ENCODE measurements at regions not wholly inside any gene's neighbourhood (a gene's known extent, or its start where the extent isn't known, plus 50 kb on each side); places are given as distances from the start of the nearest gene placed in this dataset.

DNA sequence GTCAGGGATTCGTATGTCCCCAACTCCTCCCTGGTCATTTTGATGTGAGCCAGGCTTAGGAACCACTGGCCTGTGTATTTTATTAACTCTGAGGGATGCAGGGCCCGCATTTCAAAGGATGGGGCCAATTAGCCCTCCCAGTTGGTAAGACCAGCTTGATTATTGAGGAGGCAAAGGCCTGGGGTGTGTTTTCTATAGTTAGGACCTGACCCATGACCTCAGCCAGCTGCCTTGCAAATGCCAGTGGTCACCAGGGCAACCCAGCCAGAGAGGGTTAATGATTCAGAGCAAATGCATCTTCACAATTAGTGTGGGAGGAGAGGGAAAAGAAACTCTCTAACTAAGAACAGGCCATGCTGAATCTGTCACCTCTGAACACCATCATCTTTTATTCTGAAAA is 835.4 kb downstream of the MAFB start:
- no peak for DNase-seq

DNA sequence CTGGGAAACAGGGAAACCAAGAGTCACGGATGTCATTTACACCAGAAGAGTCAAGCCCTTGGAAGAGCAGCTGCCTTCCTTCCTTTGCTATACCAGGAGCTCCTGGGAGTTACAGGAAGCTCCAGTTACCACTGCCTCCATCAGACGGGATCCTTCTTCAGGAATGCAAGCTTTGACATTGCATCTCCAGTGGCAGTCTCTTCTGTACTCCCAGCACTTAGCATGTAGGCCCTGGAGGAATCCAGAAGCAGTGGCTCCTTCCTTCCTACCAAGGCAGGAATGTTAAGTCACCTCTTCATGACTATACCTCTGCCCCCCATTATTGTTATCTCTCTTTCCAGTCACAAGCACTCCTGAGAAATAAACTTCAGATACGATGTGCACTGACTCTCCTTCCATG is 836.0 kb downstream of the MAFB start:
- DNase-seq = no peak

DNA sequence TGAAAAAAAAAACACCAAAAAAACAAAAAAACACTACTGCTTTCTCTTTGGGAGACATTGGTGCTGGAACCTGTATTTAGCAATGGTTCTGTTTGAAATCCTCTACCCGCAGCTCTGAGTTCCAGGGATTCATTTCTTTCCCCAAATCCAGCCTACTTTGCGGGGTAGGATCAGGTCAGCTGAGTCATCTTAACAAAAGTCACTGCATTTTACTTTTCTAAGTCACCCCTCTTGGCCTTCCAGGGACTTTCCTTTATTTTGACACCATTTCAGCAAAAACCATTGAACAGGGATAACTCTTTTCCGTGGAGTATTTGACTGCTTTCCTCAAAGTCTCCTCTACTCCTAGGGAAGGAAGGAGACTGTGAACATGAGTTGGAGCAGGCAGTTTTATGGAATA is 837.6 kb downstream of the MAFB start:
- no peak for DNase-seq

DNA sequence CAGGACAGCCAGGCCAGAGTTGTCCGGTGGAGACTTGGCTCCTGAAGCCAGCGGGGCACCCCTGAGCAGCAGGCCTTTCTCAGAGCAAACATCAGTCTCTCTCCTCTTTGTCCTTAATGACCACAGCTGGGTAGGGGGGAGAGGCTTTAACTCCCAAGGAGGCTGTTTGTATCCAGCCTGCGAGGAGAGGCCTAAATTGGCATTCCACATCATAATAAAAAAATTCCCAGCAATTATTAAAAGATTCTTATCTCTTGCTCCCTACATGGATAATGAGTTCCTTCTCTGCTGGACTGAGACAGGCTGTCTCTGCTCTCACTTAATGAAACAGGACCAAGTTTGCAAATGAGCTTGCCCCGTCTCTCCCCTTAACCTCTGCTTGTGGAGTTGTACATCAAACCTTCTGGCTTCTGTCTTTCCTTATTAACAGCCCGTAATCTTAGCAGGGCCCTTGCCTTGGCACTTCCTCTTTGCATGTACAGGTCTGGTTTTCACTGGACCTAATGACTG is 838.2 kb downstream of the MAFB start:
- DNase-seq = no peak

DNA sequence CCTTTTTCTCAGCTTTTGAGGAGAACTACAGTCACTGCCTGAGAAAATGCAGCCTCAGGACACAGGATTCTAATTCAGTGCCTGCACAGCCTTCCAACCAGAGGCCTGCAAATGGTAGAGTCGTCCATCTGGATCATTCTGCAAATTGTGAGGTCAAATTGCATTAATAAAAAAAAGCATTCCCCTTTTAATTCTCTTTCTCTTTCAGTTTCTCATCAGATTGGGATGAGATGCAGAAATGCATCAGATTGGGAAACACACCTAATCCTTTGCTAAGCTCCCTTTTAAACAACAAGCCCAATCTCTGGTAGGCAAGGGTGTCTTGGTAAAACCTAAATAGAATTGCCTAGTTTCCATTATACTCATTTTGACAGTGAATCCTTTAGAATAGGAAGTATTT is 838.8 kb downstream of the MAFB start:
- DNase-seq = no peak

DNA sequence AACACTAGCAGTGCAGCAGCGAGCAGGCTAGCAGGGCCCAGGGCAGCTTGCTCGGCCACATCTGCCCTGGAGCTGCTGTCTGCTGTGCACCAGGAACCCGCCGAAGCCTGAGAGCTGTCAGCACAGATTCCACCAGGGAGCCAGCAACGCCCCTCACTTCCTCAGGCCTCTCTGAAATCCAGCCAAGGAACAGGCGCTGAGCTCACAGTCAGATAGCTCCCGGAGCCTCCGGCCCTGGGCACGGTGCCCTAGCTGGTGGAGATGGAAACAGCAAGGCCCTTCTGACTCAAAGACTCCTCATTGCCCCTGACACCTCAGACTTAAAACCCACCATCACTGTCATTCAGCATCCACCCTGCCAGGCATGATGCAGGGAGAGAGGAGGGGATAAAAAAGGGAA is 839.4 kb downstream of the MAFB start:
- no peak for DNase-seq

DNA sequence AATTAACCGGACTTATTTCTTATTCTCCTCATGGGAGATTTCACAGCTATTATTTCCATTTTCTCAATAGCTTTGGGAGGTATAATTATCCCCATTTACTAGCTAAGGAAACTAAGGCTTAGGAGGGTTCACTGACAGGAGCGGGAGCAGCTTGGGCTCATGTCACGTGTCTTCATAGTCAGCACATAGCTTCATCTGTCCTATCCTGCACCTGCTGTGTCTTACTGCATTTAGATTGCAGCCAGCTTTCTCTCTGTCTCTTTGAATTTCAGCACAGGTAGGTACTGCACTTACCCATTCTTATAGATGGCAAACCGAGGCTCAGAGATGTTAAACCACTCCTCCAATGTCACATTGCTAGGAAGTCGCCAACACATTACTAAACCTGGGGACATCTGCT is 839.9 kb downstream of the MAFB start:
- DNase-seq = no peak

DNA sequence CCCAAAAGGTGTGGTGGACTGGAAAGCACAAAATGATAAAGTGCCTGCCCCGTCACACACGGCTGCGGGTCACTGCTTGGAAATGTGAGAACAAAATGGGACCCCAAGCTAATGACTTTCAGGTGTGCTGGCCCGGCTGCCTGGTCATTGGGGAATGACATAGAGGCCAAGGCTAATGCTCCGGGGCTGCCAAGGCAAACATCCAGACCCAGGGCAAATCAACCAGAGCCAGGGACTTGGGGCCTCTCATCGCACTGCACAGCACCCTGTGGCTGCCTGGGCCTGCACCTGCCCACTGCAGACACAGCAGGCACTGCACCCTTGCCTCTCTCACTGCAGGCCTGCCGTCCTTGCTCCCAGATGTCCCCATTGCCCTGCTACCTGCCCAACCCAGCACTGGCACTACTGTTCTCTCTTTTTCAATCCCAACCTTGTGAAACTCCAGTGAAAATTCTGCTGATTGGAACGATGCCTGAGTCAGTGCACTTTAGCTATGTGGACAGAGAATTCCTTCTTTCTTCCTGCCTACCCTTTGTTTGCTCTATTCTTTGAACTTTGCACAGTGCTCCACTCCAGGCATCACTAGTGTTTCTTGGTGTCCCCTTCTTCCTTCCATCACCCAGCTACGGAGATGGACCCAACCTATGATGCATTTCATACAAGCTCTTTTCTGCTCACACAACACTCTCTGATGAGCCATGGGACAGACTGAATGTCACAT is 849.5 kb downstream of the MAFB start:
- no peak for DNase-seq

DNA sequence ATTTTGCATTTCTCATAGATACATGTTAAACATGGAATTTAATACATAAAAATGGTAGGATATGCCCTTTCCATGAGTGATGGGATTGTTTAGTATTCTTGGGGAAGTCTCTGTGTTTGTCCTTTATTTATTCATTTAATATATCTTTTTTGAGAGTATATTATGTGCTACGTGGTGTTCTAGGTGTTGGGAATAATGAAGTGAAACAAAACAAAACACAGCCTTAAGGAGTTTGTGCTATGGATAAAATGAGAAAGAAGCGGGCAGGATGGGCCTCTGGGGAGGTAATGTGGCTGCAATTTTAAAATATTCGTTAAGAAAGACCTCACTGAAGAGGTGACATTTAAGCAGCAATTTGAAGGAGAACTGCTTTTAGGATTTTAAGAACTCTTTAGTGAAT is 851.5 kb downstream of the MAFB start:
- no peak for DNase-seq

DNA sequence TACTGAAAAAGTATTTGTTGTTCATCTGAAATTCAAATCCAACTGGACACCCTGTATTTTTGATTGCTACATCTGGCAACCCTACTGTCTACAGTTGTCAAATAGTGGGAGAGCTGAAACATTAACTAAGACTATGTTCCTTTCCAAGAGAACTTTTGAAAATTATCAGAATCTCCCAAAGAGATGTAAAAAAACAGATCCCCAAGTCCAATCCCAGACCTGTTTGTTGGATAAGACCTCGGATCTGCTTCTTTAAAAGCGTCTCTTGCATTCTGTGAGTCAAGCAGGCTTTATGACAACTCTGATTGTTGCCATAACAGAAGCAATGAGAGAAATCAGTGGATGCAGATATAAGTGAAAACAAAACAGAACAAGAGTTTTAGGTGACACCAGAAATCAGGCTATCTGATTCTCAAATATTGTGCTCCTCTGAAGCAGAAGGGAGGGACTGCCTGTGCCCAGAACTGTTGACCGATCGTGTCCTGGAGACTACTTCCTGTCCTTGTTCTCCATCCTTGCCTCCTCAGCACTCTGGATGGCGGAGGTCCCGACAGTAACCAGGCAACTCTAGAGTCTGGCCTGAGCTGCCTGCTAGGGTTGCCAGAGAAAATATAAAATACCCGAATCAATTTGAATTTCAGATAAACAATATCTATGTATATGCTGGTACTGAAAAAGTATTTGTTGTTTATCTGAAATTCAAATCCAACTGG is 853.8 kb downstream of the MAFB start:
- no peak for DNase-seq

DNA sequence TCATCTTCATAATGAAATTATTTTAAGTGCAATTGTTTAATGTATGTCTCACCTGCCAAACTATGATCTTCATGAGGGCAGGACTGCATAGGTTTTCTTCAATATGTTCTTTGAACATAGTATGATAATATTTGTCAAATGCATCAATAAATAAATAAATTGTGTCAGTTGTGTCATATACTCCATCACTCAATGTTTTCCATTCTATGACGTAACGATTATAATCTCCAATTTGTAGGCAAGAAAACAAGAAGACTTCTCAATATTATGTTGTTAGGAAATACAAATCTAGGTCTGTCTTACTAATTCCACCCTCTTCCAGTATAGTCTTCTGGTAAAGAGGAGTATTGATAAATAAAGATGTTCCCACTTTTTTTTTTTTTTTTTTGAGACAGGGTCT is 858.1 kb downstream of the MAFB start:
- no peak for DNase-seq

DNA sequence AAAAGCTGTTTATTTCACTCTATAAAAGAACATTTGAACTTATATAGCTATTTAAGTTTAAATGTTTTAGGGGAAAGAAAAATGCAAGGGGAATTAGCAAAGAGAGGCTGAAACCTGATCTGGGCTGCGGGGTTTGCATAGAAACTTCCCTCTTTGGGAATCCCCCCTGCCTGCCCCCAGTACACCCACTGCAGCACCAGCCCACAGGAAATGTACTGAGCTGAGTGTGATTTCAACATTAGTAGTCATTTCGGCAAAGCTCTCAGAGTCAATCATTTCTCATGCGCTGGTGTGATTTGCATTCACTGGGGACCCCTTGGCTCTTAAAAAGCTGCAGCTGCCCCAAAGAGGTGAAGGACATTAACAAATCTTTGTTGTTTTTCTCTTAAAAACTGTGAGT is 859.4 kb downstream of the MAFB start:
- no peak for DNase-seq

DNA sequence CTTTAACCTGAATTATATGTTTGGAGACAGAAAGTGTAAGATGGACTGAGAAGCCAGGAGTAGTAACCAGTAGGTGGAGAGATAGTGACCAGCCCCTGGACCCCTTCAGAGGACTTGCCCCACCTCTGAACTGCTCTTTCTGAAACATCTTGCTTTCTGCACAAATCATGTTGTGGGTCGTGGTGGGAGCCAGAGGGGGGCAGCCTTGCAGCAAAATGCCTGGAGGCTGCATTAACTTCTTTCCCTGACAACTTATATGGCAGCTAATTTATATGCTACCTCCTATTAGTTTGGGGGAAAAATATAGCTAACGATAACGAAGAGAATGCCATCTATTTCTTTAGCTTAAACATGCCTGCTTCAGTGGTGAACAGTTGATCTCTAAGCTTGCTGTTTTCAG is 859.8 kb downstream of the MAFB start:
- no peak for DNase-seq

DNA sequence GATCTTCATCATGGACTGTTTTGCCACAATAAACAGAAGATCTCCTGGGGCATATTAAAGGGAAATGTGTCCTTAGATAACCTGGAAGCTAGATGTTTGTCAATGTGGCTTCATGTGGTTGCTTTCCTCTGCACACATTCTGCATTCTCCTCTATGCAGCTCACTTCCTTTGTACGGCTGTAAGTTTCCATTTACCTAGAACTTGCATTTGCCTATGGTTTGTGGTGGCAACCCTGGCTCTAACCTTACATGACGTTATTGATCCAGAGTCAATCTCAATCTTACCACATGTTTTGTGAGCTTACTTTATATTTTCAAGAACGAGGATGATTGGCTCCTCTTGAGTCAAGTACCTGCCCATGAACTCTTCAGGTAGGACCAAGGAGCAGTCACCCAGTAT is 863.1 kb downstream of the MAFB start:
- no peak for DNase-seq

DNA sequence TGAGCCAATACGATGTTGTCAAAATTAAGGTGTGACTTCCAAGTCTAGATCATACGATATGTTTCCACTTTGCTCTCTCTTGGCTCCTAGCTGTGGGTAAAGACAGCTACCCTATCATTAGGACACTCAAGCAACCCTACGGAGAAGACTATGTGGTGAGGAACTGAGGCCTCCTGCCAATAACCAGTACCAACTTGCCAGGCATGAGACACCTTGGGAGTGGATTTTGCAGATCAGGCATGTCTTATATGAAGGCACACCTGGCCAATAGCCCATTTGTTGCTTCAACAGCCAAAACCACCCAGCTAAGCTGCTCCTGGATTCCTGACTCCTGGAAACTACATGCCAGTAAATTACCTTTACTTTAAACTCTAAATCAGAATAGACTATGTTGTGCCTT is 863.4 kb downstream of the DHX35 start:
- no peak for DNase-seq

DNA sequence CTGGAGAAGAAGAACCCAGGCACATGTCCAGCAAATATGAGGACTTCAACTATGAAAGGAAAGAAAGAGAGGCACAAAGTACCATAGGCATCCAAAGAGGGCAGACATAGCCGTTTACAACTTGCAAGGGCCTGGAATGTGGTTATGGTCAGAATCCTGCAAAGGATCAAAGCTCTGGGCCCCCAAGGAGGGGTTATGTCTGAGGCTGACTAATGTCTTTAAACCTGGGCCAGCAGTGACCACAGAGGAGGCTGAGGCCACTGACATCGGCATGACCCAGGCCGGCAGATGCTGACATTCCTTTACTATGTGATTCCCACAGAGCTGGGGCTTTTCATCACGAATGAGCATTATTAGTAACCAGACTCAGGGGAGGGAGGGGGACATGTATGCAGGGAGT is 861.1 kb downstream of the DHX35 start:
- DNase-seq = no peak

DNA sequence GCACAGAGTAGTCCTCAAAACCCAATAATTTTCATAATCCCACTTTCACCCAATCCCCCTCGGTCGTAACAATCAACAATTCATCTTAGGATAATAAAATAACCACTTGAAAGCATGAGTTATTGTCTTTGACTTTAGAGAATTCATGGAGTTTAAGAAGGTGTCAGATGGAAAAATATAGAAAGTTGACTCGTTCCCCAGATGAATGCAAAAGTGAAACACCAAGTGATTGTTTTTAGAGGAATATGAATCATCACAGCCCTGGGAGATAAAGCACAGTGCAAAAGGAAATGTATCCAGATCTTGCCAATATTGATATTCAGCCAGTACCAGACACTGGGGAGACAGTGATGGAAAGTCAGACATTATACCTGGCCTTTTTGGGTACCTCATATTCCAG is 860.5 kb downstream of the DHX35 start:
- no peak for DNase-seq

DNA sequence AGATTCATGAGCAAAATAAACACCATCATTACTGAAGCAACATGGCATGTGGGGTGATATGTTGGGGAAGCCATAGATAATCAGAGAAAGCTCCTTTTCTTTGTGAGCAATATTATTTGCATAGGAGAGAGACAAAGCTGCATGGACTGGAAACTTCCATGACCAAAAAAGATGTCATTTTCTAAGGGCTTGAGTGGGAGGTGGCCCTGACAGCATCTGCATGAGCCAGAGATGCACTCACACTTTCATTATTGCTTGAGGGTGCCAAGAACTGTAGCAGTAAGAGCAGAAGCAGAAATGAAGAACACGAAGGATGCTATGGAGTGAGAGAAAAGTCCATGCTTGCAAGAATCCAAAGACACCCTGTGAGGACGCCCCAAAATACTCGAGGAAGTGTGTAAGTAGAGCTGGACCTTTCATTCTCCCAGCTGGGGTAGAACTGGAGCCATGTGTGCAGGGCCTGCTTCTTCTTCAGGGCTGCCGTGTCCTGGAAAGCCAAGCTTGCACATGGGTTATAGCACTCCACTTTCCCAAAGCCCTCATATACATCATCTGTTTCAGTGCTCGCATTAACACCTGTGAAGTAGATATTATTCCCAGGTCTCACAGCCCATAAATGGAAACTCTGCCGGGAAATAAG is 851.2 kb downstream of the DHX35 start:
- DNase-seq = no peak

DNA sequence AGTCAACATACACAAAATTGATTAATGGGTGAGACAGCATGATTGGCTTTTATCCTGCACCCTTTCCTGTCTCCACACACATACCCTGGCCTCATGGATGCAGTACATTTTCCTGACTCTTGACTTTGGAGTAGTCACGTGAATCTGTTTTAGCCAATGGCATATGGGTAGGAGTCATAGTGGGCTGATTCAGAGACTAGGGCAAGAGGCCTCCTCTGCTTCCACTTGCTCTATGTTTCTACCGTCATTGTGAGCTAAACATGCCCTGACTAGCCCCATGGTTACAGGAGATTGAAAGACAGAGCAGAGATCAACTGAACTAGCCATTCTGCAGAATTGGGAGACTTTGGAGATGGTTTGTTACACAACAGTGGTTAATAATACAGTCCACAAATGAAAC is 850.0 kb downstream of the DHX35 start:
- no peak for DNase-seq

DNA sequence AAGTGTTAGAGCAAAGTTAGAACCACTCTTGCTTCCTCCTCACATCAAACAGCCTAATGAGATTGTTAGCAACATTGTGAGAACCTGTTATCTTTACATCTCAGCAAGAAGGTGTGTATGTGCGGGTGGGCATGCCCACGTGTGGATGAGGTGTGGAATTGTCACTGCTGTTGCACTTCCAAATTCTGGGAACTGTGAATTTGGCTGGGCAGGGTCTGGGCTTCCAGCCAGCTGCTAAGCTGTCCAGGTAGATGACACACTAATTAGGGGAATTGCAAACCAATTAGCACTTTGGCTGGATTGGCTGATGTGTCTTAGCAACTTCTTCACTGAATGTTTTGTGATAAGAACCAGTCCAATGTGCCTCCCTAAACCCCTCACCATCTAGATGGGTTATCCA is 848.2 kb downstream of the DHX35 start:
- no peak for DNase-seq

DNA sequence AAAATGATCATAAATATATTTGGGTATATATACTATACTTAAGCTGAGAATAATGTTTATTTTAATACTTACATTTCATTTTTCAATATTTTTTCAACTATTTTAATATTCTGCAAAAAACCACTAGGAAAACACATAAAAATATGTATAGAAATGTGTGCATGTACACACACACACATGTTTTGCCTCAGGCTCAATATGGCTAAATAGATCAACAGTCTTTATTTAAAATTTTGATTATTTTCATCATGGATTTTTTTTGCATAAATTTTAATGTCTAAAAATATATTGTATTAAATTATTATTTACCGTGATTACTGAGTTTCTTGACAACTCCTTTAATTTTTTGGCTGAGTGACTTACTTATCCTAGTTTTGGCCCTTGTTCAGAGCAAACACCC is 846.5 kb downstream of the DHX35 start:
- DNase-seq = no peak

DNA sequence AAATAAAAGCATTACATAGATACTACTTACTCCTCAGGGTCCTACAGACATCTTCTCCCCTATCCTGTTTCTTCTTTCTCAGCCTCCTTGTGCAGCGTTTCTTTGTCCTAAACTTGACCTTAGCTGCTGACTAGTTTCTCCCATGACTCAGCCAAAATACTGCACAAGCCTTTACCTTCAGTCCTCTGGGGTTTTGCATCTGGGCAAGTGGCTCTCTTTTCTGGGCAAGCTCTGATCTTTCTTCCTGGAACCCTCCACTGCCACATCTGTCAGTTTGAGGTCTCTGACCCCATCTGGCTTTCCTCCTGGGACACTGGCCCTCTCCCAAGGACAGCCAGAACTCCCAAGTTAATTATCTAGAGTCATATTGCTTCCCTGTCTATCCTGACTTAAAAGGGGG is 838.4 kb downstream of the DHX35 start:
- DNase-seq = no peak

DNA sequence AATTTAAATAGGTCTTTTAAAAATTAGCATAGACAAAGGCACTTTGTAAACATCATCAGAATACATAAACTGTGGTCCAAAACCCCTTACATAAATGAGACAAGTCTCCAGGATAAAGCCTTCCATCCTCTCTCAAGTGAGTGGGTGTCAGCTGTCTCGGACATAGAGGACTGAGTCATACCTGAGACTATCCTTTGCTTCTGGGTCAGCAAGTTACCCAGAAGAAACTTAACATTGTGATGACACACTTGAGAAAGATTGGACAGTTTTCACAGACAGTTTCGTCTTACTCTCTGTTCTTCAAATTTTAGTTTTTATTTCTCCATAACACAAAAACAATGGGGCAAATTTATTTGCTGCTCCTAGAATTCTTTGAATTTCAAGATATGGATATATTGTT is 838.0 kb downstream of the DHX35 start:
- DNase-seq = no peak

DNA sequence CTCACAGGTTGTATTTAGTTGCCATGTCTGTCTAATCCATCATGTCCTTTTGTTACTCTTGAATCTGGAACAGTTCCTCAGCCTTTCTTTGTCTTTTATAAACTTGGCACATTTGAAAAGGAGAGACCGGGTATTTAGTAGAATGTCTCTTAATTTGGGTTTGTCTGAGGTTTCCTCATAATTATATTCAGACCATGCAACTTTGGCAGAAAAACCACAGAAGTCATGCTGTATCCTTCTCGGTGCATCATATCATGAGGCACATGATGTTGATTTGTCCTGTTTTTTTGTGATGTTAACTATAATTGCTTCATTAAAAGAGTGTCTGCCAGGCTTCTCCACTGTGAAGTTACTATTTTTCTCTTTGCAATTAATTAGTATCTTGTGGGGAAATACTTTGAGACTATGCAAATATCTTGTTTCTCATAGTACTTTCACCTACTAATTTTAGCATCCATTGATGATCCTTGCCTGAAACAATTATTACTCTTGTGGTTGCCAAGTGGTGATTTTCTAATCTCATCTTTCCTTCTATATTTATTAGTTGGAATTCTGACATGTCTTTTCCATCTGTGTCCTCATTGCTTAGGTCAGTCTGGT is 837.3 kb downstream of the DHX35 start:
- no peak for DNase-seq

All from CD4-positive, alpha-beta T cell treated with Interferon alpha-2 for 1 hour (primary cell).